Stimulated activated naive B cell treated with anti-CD40 and anti-IgM and Interleukin-4, amounts not matched to agents 10 μg/mL and 1 μg/mL and 100 μg/mL, for 72 hours (primary cell): ENCODE measurements at regions not wholly inside any gene's neighbourhood (a gene's known extent, or its start where the extent isn't known, plus 50 kb on each side); places are given as distances from the start of the nearest gene placed in this dataset.

Experiments
- ATAC-seq, 2 donors: fragments of 150-1000 bp; cut with Tn5 transposase; replicated peaks; 2 replicates each; pipeline ENCODE4 v1.10.0; 2021; ENCODE audit warnings: moderate library complexity in 1 of 2
- DNase-seq: peaks from one replicate; pipeline ENCODE4 v3.0.0; 2021
- H3K27ac Mint-ChIP-seq: one replicate; pipeline ENCODE4 v1.8.0; 2022; ENCODE audit warnings: mild to moderate bottlenecking, mixed read lengths
- H3K27me3 Mint-ChIP-seq, 2 donors: one replicate each; pipeline ENCODE4 v1.8.0; 2022; ENCODE audit warnings: mixed read lengths in 2 of 2
- H3K36me3 Mint-ChIP-seq, 2 donors: one replicate each; pipeline ENCODE4 v1.8.0; 2022; ENCODE audit warnings: mixed read lengths in 2 of 2, mild to moderate bottlenecking in 1 of 2
- H3K4me1 Mint-ChIP-seq, 2 donors: one replicate each; pipeline ENCODE4 v1.8.0; 2022; ENCODE audit warnings: mixed read lengths in 2 of 2, mild to moderate bottlenecking in 1 of 2
- H3K4me3 Mint-ChIP-seq, 2 donors: one replicate each; pipeline ENCODE4 v1.8.0; 2022; ENCODE audit warnings: mild to moderate bottlenecking in 2 of 2, mixed read lengths in 2 of 2, moderate library complexity in 1 of 2
- H3K9me3 Mint-ChIP-seq, 2 donors: one replicate each; pipeline ENCODE4 v1.8.0; 2022; ENCODE audit warnings: mixed read lengths in 2 of 2, mild to moderate bottlenecking in 1 of 2

DNA sequence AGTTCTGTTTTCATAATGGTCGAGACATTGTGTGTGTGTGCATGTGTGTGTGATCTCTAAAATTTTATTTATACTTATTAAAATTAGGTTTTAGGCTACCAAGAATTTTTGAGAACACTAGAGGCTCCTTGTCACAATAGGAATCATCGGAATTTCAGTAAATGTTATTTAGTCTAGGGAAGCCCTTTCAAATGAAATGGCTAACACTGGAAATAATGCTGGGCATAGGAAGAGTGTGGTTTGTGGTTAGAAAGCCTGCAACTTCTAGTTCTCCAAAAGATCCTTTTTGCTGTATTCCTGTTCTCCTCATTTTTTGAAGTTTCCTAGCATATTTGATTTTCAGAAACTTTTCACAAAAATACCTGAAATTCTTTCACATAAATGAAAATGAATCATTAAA lies 92.5 kb upstream of the MBNL1 start:
- Mint-ChIP-seq H3K4me1 (peaks cover 16 to 22% of the 10 kb centered on the region in 2 donors), H3K4me3 (no peak overlapping the region), H3K9me3 (no peaks in the 10 kb centered on the region), H3K27ac (no peak overlapping the region), H3K36me3 (peaks cover 12 to 14% of the 10 kb centered on the region in 2 donors), H3K27me3 (no peaks in the 10 kb centered on the region)
- ATAC-seq (no peak), DNase-seq (no peak)

DNA sequence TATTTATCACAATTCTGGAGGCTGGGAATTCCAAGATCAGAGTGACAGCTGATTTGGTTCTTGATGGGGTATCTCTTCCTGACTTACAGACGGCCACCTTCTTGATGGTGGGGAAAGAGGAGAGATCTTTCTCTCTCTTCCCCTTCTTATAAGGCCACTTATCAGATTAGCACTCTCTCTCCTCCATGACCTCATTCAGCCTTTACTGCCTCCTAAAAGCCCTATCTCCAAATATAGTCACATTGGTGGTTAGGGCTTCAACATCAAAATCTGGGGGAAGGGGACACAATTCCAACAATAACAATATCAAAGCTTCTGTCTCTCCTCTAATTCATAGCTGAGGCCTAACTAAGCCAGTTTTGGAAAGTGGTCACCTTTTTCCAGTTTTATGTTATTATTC lies 91.7 kb upstream of the MBNL1 start:
- Mint-ChIP-seq H3K27me3 (no peaks in the 10 kb centered on the region), H3K9me3 (no peaks in the 10 kb centered on the region), H3K36me3 (peaks cover 5 to 6% of the 10 kb centered on the region in 2 donors), H3K4me1 (peaks cover 16 to 22% of the 10 kb centered on the region in 2 donors), H3K4me3 (no peak overlapping the region), H3K27ac (no peak overlapping the region)
- DNase-seq (no peak), ATAC-seq (no peak)

DNA sequence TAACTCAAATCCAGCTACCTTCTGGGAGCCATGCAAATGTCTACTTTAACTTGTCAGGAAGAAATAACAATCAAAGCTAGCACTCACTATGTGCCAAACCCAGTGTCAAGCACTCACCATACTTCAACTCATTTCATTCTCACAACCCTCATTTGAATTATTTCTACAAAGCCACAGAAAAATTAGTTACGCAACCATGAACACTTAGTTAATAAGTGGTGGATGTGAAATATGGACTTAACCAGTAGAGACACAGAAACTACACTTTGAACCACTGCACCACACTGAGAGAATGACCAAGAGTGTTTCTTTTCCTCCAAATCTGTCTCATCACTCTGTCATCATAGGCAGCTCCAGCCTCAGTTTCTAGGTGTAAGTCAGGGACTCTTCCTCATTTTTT lies 91.0 kb upstream of the MBNL1 start:
- DNase-seq (no peak), ATAC-seq (peak; percentile 31 to 45)
- no peak overlapping the region for H3K4me3 Mint-ChIP-seq
- H3K9me3 Mint-ChIP-seq: no peaks in the 10 kb centered on the region
- H3K36me3 Mint-ChIP-seq: peaks cover 0 to under 1% of the 10 kb centered on the region in 2 donors
- peaks cover 20 to 28% of the 10 kb centered on the region in 2 donors for H3K4me1 Mint-ChIP-seq
- no peaks in the 10 kb centered on the region for H3K27me3 Mint-ChIP-seq
- peak overlapping the region; percentile 47 for H3K27ac Mint-ChIP-seq

DNA sequence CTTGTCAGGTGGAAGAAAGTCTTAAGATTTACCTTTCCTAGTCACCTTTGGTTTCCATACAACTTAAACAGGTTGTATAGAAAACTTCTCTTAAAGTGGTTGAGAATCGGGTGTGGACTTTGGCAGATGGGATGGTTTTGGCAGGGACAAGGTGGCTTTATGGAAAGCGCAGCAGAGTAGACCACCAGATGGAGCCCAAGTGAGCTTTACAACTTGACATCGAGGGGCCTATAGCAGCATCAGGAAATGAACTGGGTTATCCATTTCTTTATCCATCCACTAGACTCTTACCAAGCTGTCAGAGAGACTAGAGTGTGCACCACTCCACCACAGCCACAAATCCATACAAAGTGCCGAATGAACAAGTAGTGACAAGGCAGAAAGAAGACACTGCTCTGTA lies 85.3 kb upstream of the MBNL1 start:
- DNase-seq (peak; percentile 33), ATAC-seq (peak; percentile 84 to 93)
- Mint-ChIP-seq H3K4me3 (peak overlapping the region; percentile 30 to 39), H3K27me3 (no peaks in the 10 kb centered on the region), H3K4me1 (peaks cover 22 to 40% of the 10 kb centered on the region in 2 donors), H3K9me3 (no peaks in the 10 kb centered on the region), H3K36me3 (no peaks in the 10 kb centered on the region), H3K27ac (peak overlapping the region; percentile 63)

DNA sequence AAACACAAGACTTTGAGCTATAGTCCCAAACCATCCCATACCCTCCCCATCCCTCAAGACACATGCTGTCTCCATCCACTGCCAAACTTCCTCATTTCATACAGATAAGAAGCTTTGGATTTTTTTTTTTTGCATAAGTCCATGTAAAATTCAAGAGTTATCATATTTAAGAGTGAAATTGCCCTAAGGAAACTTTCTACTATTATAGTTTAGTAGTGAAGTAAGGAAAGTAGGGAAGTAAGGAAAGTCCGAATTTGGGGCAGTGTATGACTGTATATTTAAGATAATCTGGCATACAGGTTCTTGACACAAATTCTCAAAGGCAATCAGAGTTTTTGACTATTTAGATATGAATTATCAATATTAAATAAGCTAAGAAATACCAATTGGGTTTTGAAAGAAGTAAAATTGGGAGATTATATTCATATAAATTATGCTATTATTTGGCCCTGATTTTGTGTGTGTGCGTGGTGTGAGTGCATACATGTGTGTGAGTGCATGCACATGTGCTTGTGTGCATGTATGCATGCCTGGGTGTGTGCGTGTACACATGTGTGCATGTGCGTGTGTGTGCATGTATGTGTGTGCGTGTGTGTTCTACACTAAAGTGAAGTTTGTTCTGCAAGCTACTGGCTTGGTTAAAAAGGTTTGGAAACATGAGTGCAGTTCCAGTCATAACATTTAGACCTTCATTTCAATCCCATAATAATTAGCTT lies 83.6 kb upstream of the MBNL1 start:
- Mint-ChIP-seq H3K4me3 (no peak overlapping the region), H3K9me3 (no peaks in the 10 kb centered on the region), H3K27ac (no peak overlapping the region), H3K27me3 (no peaks in the 10 kb centered on the region), H3K4me1 (peaks cover 22 to 54% of the 10 kb centered on the region in 2 donors), H3K36me3 (no peaks in the 10 kb centered on the region)
- DNase-seq (no peak), ATAC-seq (no peak)

DNA sequence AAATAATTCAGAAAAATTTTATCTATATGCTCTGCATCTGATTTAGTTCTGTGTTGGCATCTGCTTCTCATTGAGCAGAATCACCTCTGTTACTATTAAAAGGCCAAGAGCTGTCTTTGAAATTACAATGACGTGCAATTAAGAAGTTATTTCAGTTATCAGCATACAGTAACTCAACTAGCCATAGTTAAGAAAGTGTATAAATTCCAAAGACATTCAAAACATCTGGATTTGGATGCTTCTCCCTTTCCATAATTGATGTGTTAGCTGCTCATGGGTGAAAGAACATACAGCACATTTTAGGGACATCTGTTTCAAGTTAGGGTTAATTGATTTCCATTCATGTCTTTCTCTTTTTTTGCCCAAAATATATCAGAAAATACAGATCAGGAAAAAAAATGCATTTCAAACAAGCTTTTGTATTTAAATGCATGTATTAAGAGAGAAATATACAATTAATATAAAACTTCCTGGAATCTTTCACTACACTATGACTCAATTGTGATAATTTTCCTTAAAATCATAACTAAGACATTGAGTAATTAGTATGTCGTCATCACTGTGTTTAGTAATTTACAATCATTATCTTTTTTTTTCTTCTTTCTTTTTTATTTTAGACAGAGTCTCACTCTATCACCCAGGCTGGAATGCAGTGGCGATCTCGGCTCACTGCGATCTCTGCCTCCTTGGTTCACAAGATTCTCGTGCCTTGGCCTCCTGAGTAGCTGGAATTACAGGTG lies 82.7 kb upstream of the MBNL1 start:
- Mint-ChIP-seq H3K4me3 (no peak overlapping the region), H3K36me3 (no peaks in the 10 kb centered on the region), H3K27ac (no peak overlapping the region), H3K4me1 (peaks cover 27 to 60% of the 10 kb centered on the region in 2 donors), H3K27me3 (no peaks in the 10 kb centered on the region), H3K9me3 (no peaks in the 10 kb centered on the region)
- no peak for DNase-seq
- no peak for ATAC-seq

DNA sequence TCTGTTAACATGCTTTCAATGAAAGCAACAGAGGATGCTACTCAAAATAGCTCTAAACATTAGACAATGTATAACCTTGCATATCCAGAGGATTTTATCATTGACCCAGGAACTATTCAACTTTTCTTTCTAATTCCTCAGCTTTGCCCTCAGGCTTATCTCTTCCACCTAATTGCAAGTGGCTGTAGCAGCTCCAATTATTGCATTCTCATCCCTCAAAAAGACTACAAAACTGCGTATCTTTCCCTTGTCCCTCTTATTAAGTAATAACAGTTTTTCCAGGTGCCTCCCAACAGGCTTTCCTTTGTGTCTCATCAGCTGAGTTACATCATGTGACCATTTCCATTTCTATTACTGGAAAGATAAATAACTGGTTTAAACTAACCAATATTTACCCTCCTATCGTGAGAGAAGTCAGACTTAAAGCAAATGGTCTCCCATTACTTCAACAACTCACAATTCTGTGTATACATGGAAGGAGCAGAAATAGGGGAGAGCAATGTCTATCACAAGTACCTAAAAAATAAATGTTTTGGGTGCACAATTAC lies 78.0 kb upstream of the MBNL1 start:
- peaks cover 27 to 66% of the 10 kb centered on the region in 2 donors for H3K4me1 Mint-ChIP-seq
- no peaks in the 10 kb centered on the region for H3K27me3 Mint-ChIP-seq
- no peaks in the 10 kb centered on the region for H3K9me3 Mint-ChIP-seq
- H3K27ac Mint-ChIP-seq: no peak overlapping the region
- H3K4me3 Mint-ChIP-seq: peak overlapping the region in 1 of 2 donors; percentile 31
- DNase-seq (no peak), ATAC-seq (no peak)
- peaks cover 2 to 4% of the 10 kb centered on the region in 2 donors for H3K36me3 Mint-ChIP-seq

DNA sequence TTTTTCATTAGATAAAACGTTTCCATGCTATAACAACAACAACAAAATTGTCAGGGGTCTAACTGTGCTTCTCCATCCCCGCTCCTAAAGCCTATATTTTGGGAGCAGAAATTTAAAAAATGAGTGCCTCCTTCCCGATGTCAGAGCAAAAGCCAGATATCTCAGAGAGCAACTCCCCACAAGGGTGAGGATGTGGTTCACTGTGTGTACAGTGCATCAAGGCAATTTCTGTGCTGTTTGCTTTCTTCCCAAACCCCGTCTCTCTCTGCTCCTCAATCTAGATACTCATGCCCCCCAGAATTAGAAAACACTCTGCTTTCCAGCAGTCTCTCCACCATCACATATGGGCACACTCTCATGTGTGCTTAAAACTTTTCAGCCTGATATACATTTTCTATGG lies 76.7 kb upstream of the MBNL1 start:
- no peak for ATAC-seq
- Mint-ChIP-seq H3K9me3 (no peaks in the 10 kb centered on the region), H3K4me3 (peak overlapping the region; percentile 40 to 54), H3K27ac (peak overlapping the region; percentile 44), H3K27me3 (no peaks in the 10 kb centered on the region), H3K36me3 (peaks cover 2 to 4% of the 10 kb centered on the region in 2 donors), H3K4me1 (peaks cover 35 to 80% of the 10 kb centered on the region in 2 donors)
- DNase-seq: no peak

DNA sequence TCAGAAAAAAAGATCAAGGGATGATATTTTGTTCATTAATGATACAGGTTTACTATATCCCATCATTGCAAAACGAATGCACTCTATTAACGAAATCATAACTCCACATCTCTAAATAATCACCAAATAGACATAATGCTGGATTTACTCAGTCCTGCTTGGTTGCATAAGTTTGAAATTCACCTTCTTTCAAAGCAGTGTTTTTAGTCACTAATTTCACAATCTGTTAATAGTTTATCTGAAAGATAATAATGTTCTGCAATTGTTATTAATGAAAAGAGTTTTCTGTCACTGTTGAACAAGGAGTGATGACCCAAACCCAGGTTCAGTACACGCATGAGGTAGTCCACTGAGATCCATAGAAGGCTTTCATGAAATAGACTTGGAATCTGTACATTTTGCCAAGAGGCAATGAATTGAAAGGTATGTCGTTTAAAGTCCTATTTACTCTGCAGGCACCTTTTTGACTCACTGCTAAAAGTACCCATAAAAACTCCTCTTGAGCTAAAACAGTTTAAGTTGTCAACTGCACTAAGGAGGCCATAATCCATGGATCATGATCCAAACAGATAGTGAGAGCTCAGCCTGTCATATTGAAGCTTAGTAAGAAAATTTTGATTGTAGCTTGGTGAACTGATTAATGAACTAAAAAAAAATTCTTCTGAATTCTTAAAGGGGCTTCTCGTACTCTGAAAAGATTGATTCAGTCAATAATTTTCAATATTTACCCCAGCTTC lies 75.6 kb upstream of the MBNL1 start:
- no peak for DNase-seq
- peak overlapping the region; percentile 76 to 81 for H3K4me3 Mint-ChIP-seq
- H3K4me1 Mint-ChIP-seq: peaks cover 34 to 80% of the 10 kb centered on the region in 2 donors
- peaks cover 2 to 4% of the 10 kb centered on the region in 2 donors for H3K36me3 Mint-ChIP-seq
- H3K27ac Mint-ChIP-seq: peak overlapping the region; percentile 93
- H3K27me3 Mint-ChIP-seq: no peaks in the 10 kb centered on the region
- peak in 1 of 2 donors; percentile 4 for ATAC-seq
- no peaks in the 10 kb centered on the region for H3K9me3 Mint-ChIP-seq

DNA sequence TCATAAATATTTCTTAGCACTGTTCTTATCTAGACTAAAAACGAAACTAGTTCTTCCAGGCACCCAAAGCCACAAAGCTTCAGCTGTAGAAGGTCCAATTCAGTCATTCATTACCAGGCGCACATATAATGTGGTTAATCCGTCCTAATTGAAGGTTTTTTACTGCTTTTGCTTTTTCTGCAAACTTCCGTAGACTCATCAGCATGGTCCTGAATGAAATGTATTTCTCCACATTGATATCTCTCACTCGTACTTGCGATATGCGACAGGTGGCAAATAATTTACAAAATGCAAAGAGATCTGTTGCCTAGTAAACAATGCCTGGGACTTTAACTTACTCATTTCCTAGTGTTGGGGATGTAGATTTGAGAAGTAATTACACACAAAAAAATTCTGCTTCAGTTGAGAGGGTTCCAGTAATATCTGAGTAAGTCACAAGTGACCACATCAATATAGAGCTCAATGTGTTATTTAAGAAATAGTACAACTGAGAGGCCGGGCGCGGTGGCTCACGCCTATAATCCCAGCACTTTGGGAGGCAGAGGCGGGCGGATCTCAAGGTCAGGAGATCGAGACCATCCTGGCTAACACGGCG lies 75.0 kb upstream of the MBNL1 start:
- H3K27ac Mint-ChIP-seq: peak overlapping the region; percentile 93
- peaks cover 29 to 80% of the 10 kb centered on the region in 2 donors for H3K4me1 Mint-ChIP-seq
- peak overlapping the region; percentile 76 to 81 for H3K4me3 Mint-ChIP-seq
- no peaks in the 10 kb centered on the region for H3K9me3 Mint-ChIP-seq
- no peaks in the 10 kb centered on the region for H3K27me3 Mint-ChIP-seq
- DNase-seq (no peak), ATAC-seq (peak; percentile 69 to 72)
- peaks cover 2 to 4% of the 10 kb centered on the region in 2 donors for H3K36me3 Mint-ChIP-seq

DNA sequence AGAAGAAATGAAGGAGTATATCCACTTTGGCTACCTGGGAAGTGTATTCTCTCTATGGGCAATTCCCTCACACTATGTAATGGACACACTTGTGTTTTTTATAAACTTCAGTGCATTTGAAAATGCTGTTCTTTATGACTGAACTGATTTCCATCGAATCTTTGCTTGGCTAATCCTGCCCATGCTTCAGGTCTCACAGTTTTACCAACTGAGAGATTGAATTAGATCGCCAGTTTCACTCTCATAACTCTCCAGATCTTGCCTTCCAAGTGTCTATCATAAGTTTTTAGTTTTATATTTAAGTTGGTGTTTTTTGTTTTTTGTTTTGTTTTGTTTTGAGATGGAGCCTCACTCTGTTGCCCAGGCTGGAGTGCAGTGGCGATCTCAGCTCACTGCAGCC lies 73.5 kb upstream of the MBNL1 start:
- no peaks in the 10 kb centered on the region for H3K27me3 Mint-ChIP-seq
- no peaks in the 10 kb centered on the region for H3K9me3 Mint-ChIP-seq
- peaks cover 2 to 4% of the 10 kb centered on the region in 2 donors for H3K36me3 Mint-ChIP-seq
- peaks cover 37 to 83% of the 10 kb centered on the region in 2 donors for H3K4me1 Mint-ChIP-seq
- peak overlapping the region; percentile 99 for H3K27ac Mint-ChIP-seq
- DNase-seq: no peak
- ATAC-seq: peak; percentile 20 to 24
- peak overlapping the region; percentile 39 to 68 for H3K4me3 Mint-ChIP-seq

DNA sequence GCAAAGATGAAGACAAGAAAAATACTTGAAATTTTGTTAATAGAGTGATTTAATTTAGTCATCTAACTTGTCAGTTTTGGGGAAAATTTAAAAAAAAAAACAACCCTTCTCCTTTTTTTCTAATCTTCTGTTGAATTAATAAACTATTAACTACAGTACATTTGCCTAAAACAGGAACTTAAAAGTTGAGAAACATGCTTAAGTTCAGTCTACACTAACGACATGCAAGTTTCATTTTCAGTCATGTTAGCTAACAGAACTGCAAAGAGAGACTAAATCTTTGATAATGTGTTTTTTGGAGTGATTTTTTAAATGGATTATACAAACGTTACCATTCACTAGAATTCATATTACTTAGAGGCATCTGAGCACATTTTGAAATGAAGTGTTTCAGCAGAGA lies 71.9 kb upstream of the MBNL1 start:
- Mint-ChIP-seq H3K27me3 (no peaks in the 10 kb centered on the region), H3K4me1 (peaks cover 33 to 85% of the 10 kb centered on the region in 2 donors), H3K27ac (peak overlapping the region; percentile 99), H3K4me3 (peak overlapping the region; percentile 86 to 88), H3K36me3 (peaks cover 2 to 4% of the 10 kb centered on the region in 2 donors), H3K9me3 (no peaks in the 10 kb centered on the region)
- ATAC-seq (peak; percentile 46 to 57), DNase-seq (no peak)

DNA sequence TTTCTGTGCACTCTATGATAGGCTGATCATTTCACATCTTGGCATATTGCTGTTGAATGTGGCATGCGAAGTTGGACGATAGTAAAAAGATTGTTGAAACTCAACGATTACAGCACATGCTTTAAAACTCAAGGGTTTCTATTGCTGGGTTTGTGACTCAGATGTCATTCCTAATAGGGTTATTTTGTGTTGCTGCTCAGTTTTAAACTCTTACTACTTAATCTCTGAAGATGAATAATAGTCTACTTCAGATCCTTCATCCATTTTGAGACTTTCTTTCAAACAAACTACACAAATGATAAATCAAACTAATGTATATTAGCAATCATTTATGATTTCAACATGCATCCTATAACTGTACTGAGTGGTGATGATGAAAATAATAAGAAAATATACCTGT lies 71.3 kb upstream of the MBNL1 start:
- peak; percentile 30 to 32 for ATAC-seq
- DNase-seq: no peak
- H3K4me3 Mint-ChIP-seq: peak overlapping the region; percentile 68 to 90
- no peaks in the 10 kb centered on the region for H3K9me3 Mint-ChIP-seq
- peaks cover 2 to 4% of the 10 kb centered on the region in 2 donors for H3K36me3 Mint-ChIP-seq
- H3K27me3 Mint-ChIP-seq: no peaks in the 10 kb centered on the region
- H3K4me1 Mint-ChIP-seq: peaks cover 29 to 78% of the 10 kb centered on the region in 2 donors
- peak overlapping the region; percentile 89 for H3K27ac Mint-ChIP-seq

DNA sequence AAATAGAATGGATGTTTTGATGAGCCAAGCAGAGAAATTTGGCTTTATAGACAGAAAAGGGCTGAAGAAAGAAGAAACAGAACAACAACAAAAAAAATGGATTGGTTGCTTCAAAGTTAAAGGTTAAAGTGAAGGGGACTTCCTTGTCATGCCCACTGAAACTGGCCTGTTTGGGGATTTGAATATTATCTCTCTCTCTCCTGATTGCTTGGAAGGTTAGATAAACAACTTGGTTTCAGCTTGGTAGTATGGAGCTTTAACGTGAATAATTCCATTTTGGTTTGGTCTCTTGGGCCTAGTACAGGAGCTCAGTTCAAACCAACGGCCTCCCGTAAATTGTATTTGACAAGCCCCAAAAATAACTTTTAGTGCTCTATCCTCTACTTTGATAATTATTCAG lies 70.8 kb upstream of the MBNL1 start:
- peak; percentile 69 to 73 for ATAC-seq
- Mint-ChIP-seq H3K9me3 (no peaks in the 10 kb centered on the region), H3K27me3 (no peaks in the 10 kb centered on the region), H3K27ac (peak overlapping the region; percentile 89), H3K4me1 (peaks cover 27 to 77% of the 10 kb centered on the region in 2 donors), H3K36me3 (peaks cover 2 to 4% of the 10 kb centered on the region in 2 donors), H3K4me3 (peak overlapping the region; percentile 68 to 90)
- DNase-seq: peak; percentile 34
